ENCODE measurements at regions not wholly inside any gene's neighbourhood (a gene's known extent, or its start where the extent isn't known, plus 50 kb on each side); places are given as distances from the start of the nearest gene placed in this dataset.
"Not testable (repeated sequence)": the region's sequence is repeated elsewhere in the genome, so short reads cannot be mapped to it uniquely, and the experiment has no call there.

DNA sequence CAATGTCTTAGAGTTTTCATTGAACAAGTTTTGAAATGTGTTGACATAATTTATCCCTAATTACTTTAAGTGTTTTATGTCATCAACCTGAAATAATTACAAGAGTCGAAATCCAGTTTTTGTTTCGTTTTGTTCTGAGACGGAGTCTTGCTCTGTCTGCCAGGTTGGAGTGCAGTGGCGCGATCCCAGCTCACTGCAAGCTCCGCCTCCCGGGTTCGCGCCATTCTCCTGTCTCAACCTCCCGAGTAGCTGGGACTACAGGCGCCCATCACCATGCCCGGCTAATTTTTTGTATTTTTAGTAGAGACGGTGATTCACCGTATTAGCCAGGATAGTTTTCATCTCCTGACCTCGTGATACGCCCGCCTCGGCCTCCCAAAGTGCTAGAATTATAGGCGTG is 1131.0 kb upstream of the LRRTM3 start:
- DNase-seq (ENCODE audit: low read depth), result not testable (repeated sequence)

DNA sequence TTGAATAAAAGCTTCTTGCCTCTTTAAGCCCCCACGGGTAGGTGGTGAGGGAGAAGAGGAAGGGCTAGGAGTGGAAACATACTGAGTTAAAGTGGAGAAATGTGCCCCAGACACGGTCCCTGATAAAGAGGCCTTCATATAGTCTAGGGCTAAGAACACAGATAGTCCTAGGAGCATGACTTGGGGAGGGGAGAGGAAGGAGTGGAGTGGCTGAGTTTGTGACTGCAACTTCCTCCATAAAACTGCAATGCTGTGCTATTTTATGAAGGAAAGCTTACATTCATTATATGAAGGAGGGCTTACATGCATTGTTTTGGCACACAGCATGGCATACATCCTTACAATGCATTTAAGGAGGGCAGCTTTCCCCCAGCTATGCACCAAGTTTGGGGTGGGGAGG is 1129.4 kb upstream of the LRRTM3 start:
- DNase-seq (ENCODE audit: low read depth), result no peak

GRCh38 chr10:65798133-65798532 is 1127.7 kb upstream of the LRRTM3 start:
- no peak for DNase-seq (ENCODE audit: low read depth)

DNA sequence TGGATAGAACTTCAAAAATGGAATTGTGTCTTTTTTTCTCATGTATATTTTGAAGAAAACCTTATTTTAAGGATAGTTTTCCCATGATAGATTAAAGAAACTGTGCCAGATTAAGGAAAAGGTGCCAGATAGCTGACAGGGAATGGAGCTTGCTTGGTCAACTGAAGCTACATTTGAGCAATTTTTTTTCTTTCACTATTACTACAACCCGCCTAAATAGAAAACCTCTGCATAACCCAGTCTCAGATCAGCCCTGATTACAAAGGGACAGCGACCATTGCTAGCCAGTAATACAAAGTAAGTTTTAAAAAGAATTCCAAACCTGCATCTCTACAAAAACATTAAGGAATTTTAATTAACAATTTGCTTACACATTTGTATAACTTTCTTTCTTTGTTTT is 1123.4 kb upstream of the LRRTM3 start:
- no peak for DNase-seq (ENCODE audit: low read depth)

GRCh38 chr10:65805511-65805910 is 1120.3 kb upstream of the LRRTM3 start:
- DNase-seq (ENCODE audit: low read depth), result no peak

DNA sequence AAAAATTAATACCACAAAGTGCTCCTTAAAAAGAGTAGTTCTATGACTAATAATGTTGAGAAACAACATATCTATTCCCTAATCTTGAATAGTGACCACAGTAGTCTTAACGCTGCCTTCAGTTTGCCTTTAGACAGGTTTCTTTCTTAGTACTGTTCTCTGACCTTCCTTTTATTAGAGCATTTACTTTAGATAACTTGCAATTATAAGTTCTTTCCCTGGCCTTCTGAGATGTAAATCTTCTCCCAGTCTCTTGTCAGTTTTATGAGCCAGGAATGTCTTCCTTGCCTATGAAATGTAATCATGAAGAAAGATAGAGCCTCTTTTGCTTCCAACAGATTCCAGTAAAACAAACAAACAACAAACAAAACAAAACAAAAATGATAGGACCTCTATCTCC is 1119.8 kb upstream of the LRRTM3 start:
- no peak for DNase-seq (ENCODE audit: low read depth)

DNA sequence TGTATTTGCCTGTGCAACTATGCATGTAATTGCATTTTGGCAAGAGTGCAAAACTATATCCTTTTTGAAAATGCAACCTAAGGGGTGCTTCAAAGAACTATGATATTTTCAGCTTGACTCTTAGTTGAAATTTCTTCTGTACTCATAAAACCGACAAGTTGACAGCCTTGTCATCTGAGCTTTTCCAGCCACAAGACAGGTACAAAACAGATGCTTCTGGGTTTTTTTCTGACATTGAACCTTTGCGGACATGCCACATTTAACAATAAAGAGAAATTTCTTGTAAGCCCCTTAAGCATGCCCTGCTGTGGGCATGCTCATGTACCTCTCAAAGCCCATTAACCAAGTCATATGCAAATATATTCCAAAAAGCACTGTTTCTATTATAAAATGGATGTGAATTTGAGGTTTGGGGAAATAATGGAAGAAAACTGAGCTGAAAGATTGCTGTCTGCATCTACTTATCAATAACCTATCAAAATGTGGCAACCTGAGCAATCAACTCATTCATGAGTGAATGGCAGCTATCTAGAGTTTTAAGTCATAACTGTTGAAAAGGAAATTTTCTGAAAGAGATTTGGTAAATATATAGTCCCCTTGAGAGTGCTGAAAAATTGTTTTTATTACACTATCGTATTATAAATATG is 1117.0 kb upstream of the LRRTM3 start:
- no peak for DNase-seq (ENCODE audit: low read depth)

GRCh38 chr10:65811931-65812525 is 1113.8 kb upstream of the LRRTM3 start:
- DNase-seq (ENCODE audit: low read depth), result no peak

- DNase-seq (ENCODE audit: low read depth), result no peak
These were observed 1109.3 kb upstream of the LRRTM3 start for GRCh38 chr10:65816536-65816935.

DNA sequence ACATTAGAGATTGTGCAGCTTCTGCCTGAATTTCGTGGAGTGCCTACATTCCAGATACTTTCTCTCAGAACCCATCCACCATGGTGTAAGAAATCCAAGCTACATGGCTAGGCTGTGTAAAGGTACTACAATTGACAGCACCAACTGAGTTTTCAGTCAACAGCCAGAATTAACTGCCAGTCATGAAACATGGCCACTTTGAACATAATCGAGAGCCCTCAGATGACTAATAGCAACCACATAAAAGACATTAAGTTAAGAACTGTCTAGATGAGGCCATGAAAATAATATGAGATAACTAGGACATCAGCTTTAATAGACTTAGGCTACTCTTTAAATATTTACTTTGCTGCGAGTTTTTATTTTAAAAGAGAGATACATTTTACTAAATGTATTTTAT is 1106.8 kb upstream of the LRRTM3 start:
- no peak for DNase-seq (ENCODE audit: low read depth)

GRCh38 chr10:65827359-65827758 is 1098.5 kb upstream of the LRRTM3 start:
- no peak for DNase-seq (ENCODE audit: low read depth)

DNA sequence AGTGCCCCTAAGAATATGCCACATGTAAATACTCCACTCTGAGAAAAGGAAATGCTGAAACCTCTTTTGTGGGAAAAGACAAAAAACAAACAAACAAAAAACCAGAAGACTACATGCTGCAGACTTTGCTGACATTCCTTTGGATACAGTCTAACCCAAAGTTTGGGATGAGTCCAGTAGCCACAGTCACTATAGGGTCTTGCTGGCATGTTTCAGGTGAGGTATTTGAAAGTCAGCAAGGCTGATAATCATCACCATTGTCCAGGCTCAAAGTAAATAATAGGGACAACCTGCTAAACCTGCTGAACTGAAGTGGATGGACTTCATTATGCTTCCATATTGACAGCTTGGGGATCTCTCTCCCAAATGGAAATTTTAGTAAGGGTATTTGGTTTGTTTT is 1087.0 kb upstream of the LRRTM3 start:
- no peak for DNase-seq (ENCODE audit: low read depth)

DNA sequence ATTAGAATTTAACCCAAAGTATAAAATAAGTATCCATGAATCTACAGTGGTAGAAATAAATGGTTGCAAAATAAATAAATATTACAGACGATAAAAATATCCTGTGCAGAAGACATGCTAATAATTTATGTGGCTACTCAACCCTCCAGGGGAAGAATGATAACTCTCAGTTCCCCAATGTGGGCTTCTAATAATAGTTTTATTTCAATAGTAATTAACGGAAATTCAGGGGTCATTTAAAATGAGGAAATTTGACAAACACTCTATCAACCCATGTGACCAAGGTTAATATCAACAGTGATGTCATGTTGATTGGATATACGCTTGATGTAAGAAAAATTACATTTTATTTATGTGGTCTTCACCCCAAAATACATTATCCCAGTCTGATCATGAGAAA is 1082.6 kb upstream of the LRRTM3 start:
- no peak for DNase-seq (ENCODE audit: low read depth)

DNA sequence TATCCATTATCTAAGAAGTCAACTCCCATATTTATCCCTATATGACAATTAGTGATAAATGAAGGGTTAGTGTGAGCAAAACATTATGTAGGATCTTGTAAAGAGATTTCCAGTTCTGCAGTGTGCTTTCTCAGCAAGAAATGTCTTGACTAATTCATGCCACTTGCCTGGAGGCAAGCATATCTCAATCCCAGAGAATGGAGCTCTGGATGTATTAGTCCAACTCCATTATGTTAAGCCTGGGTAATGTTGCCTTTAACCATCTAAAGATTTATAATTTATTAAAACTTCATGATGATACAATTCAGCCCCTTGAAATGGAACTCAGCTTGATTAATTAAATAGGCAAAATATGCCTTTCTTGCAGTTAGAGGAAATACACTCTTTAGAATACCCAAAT is 1079.9 kb upstream of the LRRTM3 start:
- DNase-seq (ENCODE audit: low read depth), result no peak

DNA sequence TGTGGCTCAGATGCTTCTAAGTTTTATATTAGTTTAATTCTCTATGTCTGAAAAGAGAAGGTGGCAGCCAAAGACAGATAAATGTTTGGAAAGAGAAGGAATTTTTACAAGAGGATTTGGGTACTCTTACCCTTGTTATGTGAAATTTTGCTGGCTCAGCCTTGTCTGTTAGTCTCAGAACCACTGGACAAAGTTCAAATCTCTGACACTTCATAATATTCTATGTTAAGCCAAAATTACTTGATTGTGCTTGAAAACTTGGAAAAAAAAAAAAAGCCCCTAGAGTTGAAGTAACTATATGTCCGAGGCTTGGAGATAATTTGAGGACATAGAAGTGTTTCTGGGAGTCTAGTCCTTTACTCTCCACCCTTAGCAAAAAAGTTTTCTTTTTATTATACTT is 1079.3 kb upstream of the LRRTM3 start:
- no peak for DNase-seq (ENCODE audit: low read depth)

DNA sequence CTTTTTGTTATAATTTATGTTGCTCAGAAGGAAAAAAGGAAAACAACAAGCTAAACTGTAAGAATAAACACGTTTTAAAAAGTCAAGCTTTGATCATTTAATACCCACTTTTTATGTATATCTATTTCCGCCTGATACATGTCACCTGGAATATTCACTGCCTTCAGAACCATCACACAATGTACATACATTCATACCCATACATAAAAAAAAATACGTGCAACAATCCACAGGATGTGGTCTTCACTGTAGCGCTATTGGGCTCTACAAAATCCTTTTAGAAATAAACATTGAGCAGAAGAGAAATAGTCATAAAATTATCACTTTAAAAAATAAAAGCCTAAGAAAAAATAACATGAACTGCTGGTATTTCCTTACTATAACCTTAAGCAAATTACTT is 1078.9 kb upstream of the LRRTM3 start:
- no peak for DNase-seq (ENCODE audit: low read depth)

DNA sequence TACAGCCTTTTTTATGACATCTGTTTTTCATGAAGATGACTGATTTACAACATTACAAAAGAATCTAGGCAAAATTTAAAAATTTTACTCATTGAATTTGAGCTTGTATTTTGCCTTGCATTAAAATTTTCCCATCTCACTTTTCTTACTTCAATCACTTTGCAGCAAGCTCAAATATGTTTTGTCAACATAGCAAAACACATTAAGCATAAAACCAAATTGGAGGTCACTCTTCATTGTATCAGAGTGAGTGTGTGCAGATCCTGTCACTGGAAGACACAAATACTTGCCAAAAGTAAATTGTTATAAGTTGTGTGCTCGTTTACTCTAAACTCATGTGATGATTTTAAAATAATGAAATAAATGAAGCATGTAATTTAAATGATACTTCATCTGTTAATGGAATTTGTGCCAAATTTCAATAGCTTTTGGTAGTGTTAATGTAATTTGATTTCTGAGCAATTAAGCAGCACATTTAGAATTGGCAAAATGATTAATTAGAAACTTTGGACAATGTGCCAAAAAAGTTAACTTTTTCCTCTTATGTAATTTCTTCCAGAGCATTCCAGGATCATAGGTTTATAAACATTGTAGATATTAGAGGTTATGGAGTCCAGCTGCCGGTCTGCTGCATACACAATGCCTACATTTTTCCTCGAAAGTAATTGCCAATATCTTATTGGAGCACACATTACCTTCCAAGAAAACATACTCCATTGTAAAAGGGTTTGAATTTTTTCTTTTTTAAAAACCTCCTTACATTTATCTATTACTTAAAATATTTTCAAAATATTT is 1078.2 kb upstream of the LRRTM3 start:
- no peak for DNase-seq (ENCODE audit: low read depth)

DNA sequence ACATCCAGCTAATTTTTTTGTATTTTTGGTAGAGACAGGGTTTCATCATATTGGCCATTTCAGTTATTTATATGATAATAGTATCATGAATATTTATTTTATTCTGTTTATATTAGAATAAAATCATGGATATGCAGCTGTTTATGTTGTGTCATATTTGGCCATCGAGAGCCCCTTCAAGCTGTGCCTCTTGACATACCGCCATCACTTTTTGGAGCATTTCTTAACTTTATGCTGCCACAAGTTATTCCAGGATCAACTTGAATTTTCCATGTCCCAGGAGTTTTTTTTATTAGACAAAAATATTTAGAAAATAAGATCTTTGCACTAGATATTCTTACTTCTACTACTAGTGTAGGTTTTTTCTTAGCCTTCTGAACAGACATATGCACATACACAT is 1067.0 kb upstream of the LRRTM3 start:
- DNase-seq (ENCODE audit: low read depth), result no peak

- peak; percentile 1 for DNase-seq (ENCODE audit: low read depth)
These were observed 1064.6 kb upstream of the LRRTM3 start for GRCh38 chr10:65861249-65861648.

All from ELR (cell line).